Fibroblast of lung (primary cell): ENCODE measurements at regions not wholly inside any gene's neighbourhood (a gene's known extent, or its start where the extent isn't known, plus 50 kb on each side); places are given as distances from the start of the nearest gene placed in this dataset.
"Not testable (repeated sequence)": the region's sequence is repeated elsewhere in the genome, so short reads cannot be mapped to it uniquely, and the experiment has no call there.

ENCODE experiments used
- CTCF ChIP-seq, 2 donors: IDR thresholded peaks in 1 of 2; conservative IDR thresholded peaks in 1 of 2; 1 replicate in 1 of 2; 2 replicates in 1 of 2; pipeline ENCODE4 v1.5.1; 2011 to 2012; ENCODE audit warnings: low read length in 2 of 2, control low read depth in 1 of 2, inconsistent platforms in 1 of 2, low read depth in 1 of 2, mild to moderate bottlenecking in 1 of 2
- EZH2 ChIP-seq: IDR thresholded peaks from 2 replicates; pipeline ENCODE4 v1.5.1; 2012; ENCODE audit warnings: low read length, control low read depth, mild to moderate bottlenecking; ENCODE audit errors: missing control alignments

- TF ChIP-seq EZH2; CTCF (conservative IDR thresholded peaks at IDR 0.05 in 1 of 2, IDR thresholded peaks at IDR 0.05 in 1 of 2; ENCODE audit: low read depth in 1 of 2, low read length in 2 of 2): not testable (repeated sequence)
Measured at GRCh38 chr15:44846156-44846555, 109.8 kb downstream of the TRIM69 start.
